ENCODE measurements at regions not wholly inside any gene's neighbourhood (a gene's known extent, or its start where the extent isn't known, plus 50 kb on each side); places are given as distances from the start of the nearest gene placed in this dataset.
A peak's percentile ranks its signal among the peaks of the same experiment; 100 is the strongest.

DNA sequence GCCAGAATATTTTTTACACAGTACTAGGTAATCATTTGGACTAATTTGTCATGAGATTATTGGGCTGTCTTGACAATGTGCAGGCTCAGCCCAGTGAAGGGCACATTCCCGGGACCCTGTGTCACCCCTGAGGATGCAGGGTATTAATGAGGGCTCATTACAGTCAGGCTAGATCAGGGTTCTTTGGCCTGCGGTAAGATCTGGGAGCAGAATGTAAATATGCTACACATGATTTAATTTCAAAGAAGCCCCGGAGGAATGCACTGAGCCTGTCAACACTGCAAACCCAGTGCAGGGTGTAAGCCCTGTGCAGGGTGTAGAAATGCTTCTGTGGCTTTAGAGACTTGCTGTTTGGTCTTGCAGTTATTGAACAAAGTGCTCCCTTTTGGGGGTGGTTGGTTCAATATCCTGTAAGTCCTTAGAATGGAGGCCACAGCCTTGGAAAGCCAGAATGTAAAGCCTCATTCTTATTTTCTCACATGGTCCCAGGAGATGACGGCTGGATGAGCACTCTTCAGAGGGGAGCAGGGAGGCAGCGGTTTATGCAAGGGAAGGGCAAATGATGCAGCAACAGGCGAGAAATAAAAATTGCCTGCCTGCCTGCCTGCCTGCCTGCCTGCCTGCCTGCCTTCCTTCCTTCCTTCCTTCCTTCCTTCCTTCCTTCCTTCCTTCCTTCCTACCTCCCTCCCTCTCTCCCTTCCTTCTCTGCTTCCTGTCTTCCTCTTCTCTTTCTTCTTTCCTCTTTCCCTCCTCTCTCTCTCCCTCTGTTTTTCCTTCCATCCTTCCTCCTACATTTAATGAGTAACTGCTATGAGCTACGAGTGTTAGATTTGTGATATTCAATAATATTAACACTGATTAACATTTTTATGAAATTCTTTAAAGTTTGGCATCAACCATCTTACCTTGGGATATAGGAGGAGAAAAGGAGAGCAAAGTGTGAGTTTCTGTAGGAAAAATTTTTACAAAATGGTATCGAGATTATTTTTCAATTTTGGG is 148.8 kb downstream of the VAPA start:
- no peaks in the 10 kb centered on the region for H3K36me3 ChIP-seq
- TF ChIP-seq CTCF (IDR thresholded peaks at IDR 0.05; ENCODE audit: low read depth, low read length): no peak
- H3K4me1 ChIP-seq (ENCODE audit: low read depth): peaks cover 8% of the 10 kb centered on the region
- peak overlapping the region; percentile 23 for H3K27ac ChIP-seq
- H3K27me3 ChIP-seq: no peaks in the 10 kb centered on the region
- no peaks in the 10 kb centered on the region for H3K9me3 ChIP-seq (ENCODE audit: low read depth)
- DNase-seq (ENCODE audit: low read depth in 1 of 2, low spot score in 1 of 2): peak; percentile 24 to 45
- no peak overlapping the region for H3K4me3 ChIP-seq

- Histone ChIP-seq H3K9me3 (ENCODE audit: low read depth) (no peaks in the 10 kb centered on the region), H3K4me3 (no peak overlapping the region), H3K36me3 (no peaks in the 10 kb centered on the region), H3K4me1 (ENCODE audit: low read depth) (peaks cover 11% of the 10 kb centered on the region), H3K27me3 (no peaks in the 10 kb centered on the region), H3K27ac (no peak overlapping the region)
- DNase-seq (ENCODE audit: low read depth in 1 of 2, low spot score in 1 of 2): no peak
- no peak for TF ChIP-seq CTCF (IDR thresholded peaks at IDR 0.05; ENCODE audit: low read depth, low read length)
Observed at GRCh38 chr18:10063489-10063888, 149.7 kb downstream of the VAPA start.

- Histone ChIP-seq H3K27ac (no peak overlapping the region), H3K36me3 (no peaks in the 10 kb centered on the region), H3K27me3 (no peaks in the 10 kb centered on the region), H3K4me1 (ENCODE audit: low read depth) (peaks cover 13% of the 10 kb centered on the region), H3K4me3 (no peak overlapping the region), H3K9me3 (ENCODE audit: low read depth) (no peaks in the 10 kb centered on the region)
- no peak for TF ChIP-seq CTCF (IDR thresholded peaks at IDR 0.05; ENCODE audit: low read depth, low read length)
- no peak for DNase-seq (ENCODE audit: low read depth in 1 of 2, low spot score in 1 of 2)
Observed at GRCh38 chr18:10064267-10064666, 150.5 kb downstream of the VAPA start.

DNA sequence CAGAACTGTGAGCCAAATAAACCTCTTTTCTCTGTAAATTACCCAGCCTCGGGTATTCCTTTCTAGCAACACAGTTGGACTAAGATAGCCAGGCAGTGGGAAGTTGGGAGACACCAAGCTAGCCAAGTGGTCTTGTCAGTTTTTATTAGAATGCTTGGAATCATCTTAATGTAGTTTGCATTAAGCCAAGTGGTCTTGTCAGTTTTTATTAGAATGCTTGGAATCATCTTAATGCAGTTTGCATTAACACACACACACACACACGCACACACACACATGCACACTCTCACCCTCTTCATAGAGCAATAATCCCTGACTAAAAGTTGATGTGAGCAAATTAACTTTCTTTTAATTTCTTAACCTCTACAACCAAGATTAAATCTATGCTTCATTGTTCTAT is 151.5 kb downstream of the VAPA start:
- Histone ChIP-seq H3K9me3 (ENCODE audit: low read depth) (no peaks in the 10 kb centered on the region), H3K4me3 (no peak overlapping the region), H3K36me3 (no peaks in the 10 kb centered on the region), H3K27ac (no peak overlapping the region), H3K4me1 (ENCODE audit: low read depth) (peaks cover 13% of the 10 kb centered on the region), H3K27me3 (no peaks in the 10 kb centered on the region)
- no peak for DNase-seq (ENCODE audit: low read depth in 1 of 2, low spot score in 1 of 2)
- TF ChIP-seq CTCF (IDR thresholded peaks at IDR 0.05; ENCODE audit: low read depth, low read length): no peak

DNA sequence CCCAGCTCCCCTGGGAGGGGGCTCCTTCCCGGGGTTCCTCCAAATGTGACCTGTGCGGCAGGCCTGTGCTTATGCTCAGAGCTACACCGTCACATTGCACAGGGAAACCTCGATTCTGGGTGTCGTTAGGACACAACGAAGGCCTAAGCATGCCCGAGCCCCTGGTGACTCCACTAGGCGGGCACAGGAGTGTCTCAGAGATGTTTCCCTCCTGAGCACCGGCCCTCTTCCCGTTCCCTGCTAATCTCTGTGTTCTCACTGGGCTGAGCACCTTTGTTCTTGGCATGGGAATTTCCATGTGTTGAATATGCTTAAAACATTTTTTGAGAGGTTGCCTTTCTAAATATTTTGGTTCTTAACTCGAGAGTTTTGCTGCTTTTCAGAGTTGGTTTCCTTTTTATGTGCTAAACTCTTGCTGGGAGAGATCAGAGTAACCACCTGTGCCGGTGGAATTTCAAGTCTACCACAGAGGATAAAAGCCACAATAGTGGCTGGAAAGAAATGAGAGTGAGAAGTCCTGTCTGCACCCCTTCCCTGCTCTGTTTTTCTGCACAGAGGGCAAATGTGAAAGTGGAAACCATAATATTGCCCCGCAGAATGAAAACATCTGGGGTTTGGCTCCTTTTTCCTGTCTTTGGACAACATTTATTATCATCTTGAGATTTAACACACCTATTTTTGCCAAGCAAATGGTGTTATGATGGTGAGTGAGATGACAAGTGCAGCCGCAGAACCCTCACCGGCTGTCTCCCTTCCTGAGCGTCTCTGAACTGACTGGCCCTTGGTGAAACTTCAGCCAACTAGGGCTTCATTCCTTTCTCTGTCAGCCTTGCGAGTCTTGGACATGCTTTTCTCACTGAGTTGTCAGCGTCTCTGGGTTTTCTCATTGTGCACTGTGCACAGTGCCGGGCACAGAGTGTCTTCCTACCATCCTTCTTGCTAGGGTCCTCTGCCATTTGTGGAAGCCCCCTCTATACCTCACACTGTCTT is 154.1 kb downstream of the VAPA start:
- no peak for TF ChIP-seq CTCF (IDR thresholded peaks at IDR 0.05; ENCODE audit: low read depth, low read length)
- Histone ChIP-seq H3K9me3 (ENCODE audit: low read depth) (no peaks in the 10 kb centered on the region), H3K36me3 (no peaks in the 10 kb centered on the region), H3K4me3 (no peak overlapping the region), H3K27ac (no peak overlapping the region), H3K27me3 (no peaks in the 10 kb centered on the region), H3K4me1 (ENCODE audit: low read depth) (peaks cover 5% of the 10 kb centered on the region)
- DNase-seq (ENCODE audit: low read depth in 1 of 2, low spot score in 1 of 2): no peak

Data from cardiac muscle cell (in vitro differentiated cells and primary cell).